H9 (cell line): ENCODE measurements at regions not wholly inside any gene's neighbourhood (a gene's known extent, or its start where the extent isn't known, plus 50 kb on each side); places are given as distances from the start of the nearest gene placed in this dataset.
"Not testable (repeated sequence)": the region's sequence is repeated elsewhere in the genome, so short reads cannot be mapped to it uniquely, and the experiment has no call there.

Source experiments
- DNase-seq: peaks from one replicate; pipeline ENCODE4 v3.0.0-alpha.2; 2017
- H2AFZ ChIP-seq: one replicate; pipeline ENCODE4 v1.6.1; 2013; ENCODE audit warnings: mild to moderate bottlenecking, low read length, control low read depth, moderate library complexity
- H2AK5ac ChIP-seq: 2 replicates; pipeline ENCODE4 v1.6.1; 2013; ENCODE audit warnings: low read length, control low read depth, mixed read lengths; ENCODE audit not compliant: insufficient read length
- H2BK120ac ChIP-seq: one replicate; pipeline ENCODE4 v1.6.1; 2013; ENCODE audit warnings: low read depth, mild to moderate bottlenecking, low read length, control low read depth, inconsistent platforms; ENCODE audit not compliant: poor library complexity, severe bottlenecking
- H2BK12ac ChIP-seq: 2 replicates; pipeline ENCODE4 v1.6.1; 2013; ENCODE audit warnings: low read length, control low read depth, mixed read lengths, low read depth; ENCODE audit not compliant: insufficient read length
- H2BK15ac ChIP-seq: 2 replicates; pipeline ENCODE4 v1.6.1; 2013; ENCODE audit warnings: low read depth, low read length, control low read depth
- H2BK20ac ChIP-seq: one replicate; pipeline ENCODE4 v1.6.1; 2013; ENCODE audit warnings: low read depth, mild to moderate bottlenecking, low read length, control low read depth, inconsistent platforms; ENCODE audit not compliant: poor library complexity, severe bottlenecking
- H2BK5ac ChIP-seq: 2 replicates; pipeline ENCODE4 v1.6.1; 2013; ENCODE audit warnings: low read length, control low read depth, mixed read lengths; ENCODE audit not compliant: insufficient read length
- H3K14ac ChIP-seq: 2 replicates; pipeline ENCODE4 v1.6.1; 2013; ENCODE audit warnings: low read length, control low read depth; ENCODE audit not compliant: insufficient read depth
- H3K18ac ChIP-seq: 2 replicates; pipeline ENCODE4 v1.6.1; 2013; ENCODE audit warnings: low read depth, mild to moderate bottlenecking, mixed read lengths, low read length, control low read depth; ENCODE audit not compliant: insufficient read length
- H3K23ac ChIP-seq: 2 replicates; pipeline ENCODE4 v1.6.1; 2013; ENCODE audit warnings: low read length, control low read depth, mixed read lengths, low read depth; ENCODE audit not compliant: insufficient read length
- H3K23me2 ChIP-seq: 2 replicates; pipeline ENCODE4 v1.6.1; 2013; ENCODE audit warnings: low read depth, mild to moderate bottlenecking, mixed read lengths, low read length, control low read depth; ENCODE audit not compliant: insufficient read length, poor library complexity, severe bottlenecking
- H3K27ac ChIP-seq: 2 replicates; pipeline ENCODE4 v1.5.1; 2013; ENCODE audit warnings: low read length, control low read depth, mixed read lengths, low read depth; ENCODE audit not compliant: insufficient read length
- H3K27me3 ChIP-seq: 2 replicates; pipeline ENCODE4 v1.6.1; 2013; ENCODE audit warnings: low read length, control low read depth, inconsistent platforms; ENCODE audit not compliant: insufficient read depth
- H3K4ac ChIP-seq: 2 replicates; pipeline ENCODE4 v1.6.1; 2013; ENCODE audit warnings: low read depth, mild to moderate bottlenecking, control low read depth, inconsistent platforms, low read length, moderate library complexity
- H3K4me1 ChIP-seq: 2 replicates; pipeline ENCODE4 v1.6.1; 2013; ENCODE audit warnings: low read length, control low read depth, inconsistent platforms; ENCODE audit not compliant: insufficient read depth
- H3K4me2 ChIP-seq: 2 replicates; pipeline ENCODE4 v1.6.1; 2013; ENCODE audit warnings: low read length, control low read depth, mixed read lengths; ENCODE audit not compliant: insufficient read length, insufficient read depth
- H3K56ac ChIP-seq: 2 replicates; pipeline ENCODE4 v1.6.1; 2013; ENCODE audit warnings: low read depth, mild to moderate bottlenecking, mixed read lengths, low read length, control low read depth; ENCODE audit not compliant: insufficient read length
- H3K79me1 ChIP-seq: 2 replicates; pipeline ENCODE4 v1.6.1; 2013; ENCODE audit warnings: low read depth, mild to moderate bottlenecking, moderate library complexity, low read length, control low read depth, inconsistent platforms; ENCODE audit not compliant: insufficient read depth, poor library complexity, severe bottlenecking
- H3K79me2 ChIP-seq: 2 replicates; pipeline ENCODE4 v1.6.1; 2013; ENCODE audit warnings: low read length, control low read depth, inconsistent platforms; ENCODE audit not compliant: insufficient read depth
- H3K9ac ChIP-seq: 2 replicates; pipeline ENCODE4 v1.6.1; 2013; ENCODE audit warnings: low read length, control low read depth, mixed read lengths; ENCODE audit not compliant: insufficient read length; ENCODE audit errors: extremely low read depth
- H3K9me3 ChIP-seq: one replicate; pipeline ENCODE4 v1.6.1; 2013; ENCODE audit warnings: low read depth, low read length, inconsistent platforms; ENCODE audit not compliant: control insufficient read depth
- H3T11ph ChIP-seq: one replicate; pipeline ENCODE4 v1.6.1; 2013; ENCODE audit warnings: mild to moderate bottlenecking, low read length, control low read depth, inconsistent platforms
- H4K20me1 ChIP-seq: one replicate; pipeline ENCODE4 v1.6.1; 2013; ENCODE audit not compliant: control insufficient read depth, insufficient read length, insufficient read depth
- H4K5ac ChIP-seq: 2 replicates; pipeline ENCODE4 v1.6.1; 2013; ENCODE audit warnings: low read depth, mild to moderate bottlenecking, mixed read lengths, low read length, control low read depth; ENCODE audit not compliant: insufficient read length
- H4K8ac ChIP-seq: replicated peaks from 2 replicates; pipeline ENCODE4 v1.6.1; 2013; ENCODE audit warnings: low read length, control low read depth, mixed read lengths, low read depth; ENCODE audit not compliant: insufficient read length
- H4K91ac ChIP-seq: 2 replicates; pipeline ENCODE4 v1.6.1; 2013; ENCODE audit warnings: low read depth, mild to moderate bottlenecking, moderate library complexity, mixed read lengths, low read length, control low read depth; ENCODE audit not compliant: insufficient read length
- H3K27ac Mint-ChIP-seq, 3 experiments: 2 replicates in 2 of 3; 3 replicates in 1 of 3; pipeline ENCODE4 v1.8.0; 2020 to 2021; ENCODE audit warnings: mixed read lengths in 3 of 3, mild to moderate bottlenecking in 1 of 3, moderate library complexity in 1 of 3
- H3K27me3 Mint-ChIP-seq: 2 replicates; pipeline ENCODE4 v1.8.0; 2021; ENCODE audit warnings: low read depth, mild to moderate bottlenecking, moderate library complexity, mixed read lengths
- H3K36me3 Mint-ChIP-seq, 3 experiments: 2 replicates in 2 of 3; 3 replicates in 1 of 3; pipeline ENCODE4 v1.8.0; 2020 to 2021; ENCODE audit warnings: low read depth in 3 of 3, mixed read lengths in 3 of 3; ENCODE audit not compliant: insufficient read depth in 1 of 3
- H3K4me1 Mint-ChIP-seq, 2 experiments: 2 replicates each; pipeline ENCODE4 v1.8.0; 2020; ENCODE audit warnings: mixed read lengths in 2 of 2
- H3K4me3 Mint-ChIP-seq, 2 experiments: 2 replicates in 1 of 2; 3 replicates in 1 of 2; pipeline ENCODE4 v1.8.0; 2020 to 2021; ENCODE audit warnings: mild to moderate bottlenecking in 2 of 2, mixed read lengths in 2 of 2, moderate library complexity in 1 of 2
- H3K9me3 Mint-ChIP-seq, 2 experiments: 2 replicates in 1 of 2; 3 replicates in 1 of 2; pipeline ENCODE4 v1.8.0; 2020; ENCODE audit warnings: mild to moderate bottlenecking in 2 of 2, mixed read lengths in 2 of 2, moderate library complexity in 1 of 2
- CTCF ChIP-seq: fragments of 200-600 bp; sonication (generic); conservative IDR thresholded peaks from 3 replicates; pipeline ENCODE4 v1.8.0; 2021; ENCODE audit warnings: antibody characterized with exemption, mild to moderate bottlenecking
- WGBS: extraction: QIAGEN DNeasy Blood & Tissue Kit; methylation state at CpG from one replicate; pipeline ENCODE4 v1.1.7; 2013; ENCODE audit warnings: missing lambda C conversion rate, low lambda C conversion rate, mixed read lengths; ENCODE audit not compliant: insufficient read length; ENCODE audit errors: extremely low coverage; 5-methylcytosine and 5-hydroxymethylcytosine counted together

GRCh38 chr3:166844329-166844728 lies 535.8 kb downstream of the ZBBX start:
- H3K56ac ChIP-seq: no peak overlapping the region
- no peaks in the 10 kb centered on the region for H3K27me3 Mint-ChIP-seq
- no peak overlapping the region for H2BK12ac ChIP-seq
- no peak overlapping the region for H3K9ac ChIP-seq
- H3K4ac ChIP-seq: no peak overlapping the region
- no peaks in the 10 kb centered on the region for H3K27me3 ChIP-seq
- H4K20me1 ChIP-seq: no peaks in the 10 kb centered on the region
- no peak overlapping the region for H3K27ac Mint-ChIP-seq
- no peaks in the 10 kb centered on the region for H3K23me2 ChIP-seq
- H2BK15ac ChIP-seq: no peak overlapping the region
- H3K27ac ChIP-seq: no peak overlapping the region
- H2AK5ac ChIP-seq: no peak overlapping the region
- H3K4me3 Mint-ChIP-seq: no peak overlapping the region
- H3K4me2 ChIP-seq: no peak overlapping the region
- no peak overlapping the region for H4K5ac ChIP-seq
- H4K8ac ChIP-seq: no peak overlapping the region
- no peak overlapping the region for H2AFZ ChIP-seq
- H3K18ac ChIP-seq: no peak overlapping the region
- no peak overlapping the region for H3T11ph ChIP-seq
- TF ChIP-seq CTCF: no peak
- H3K23ac ChIP-seq: no peak overlapping the region
- no peaks in the 10 kb centered on the region for H3K4me1 ChIP-seq
- H4K91ac ChIP-seq: no peak overlapping the region
- no peak overlapping the region for H3K14ac ChIP-seq
- no peaks in the 10 kb centered on the region for H3K79me2 ChIP-seq
- peaks cover 0 to 3% of the 10 kb centered on the region in 2 experiments; a peak in 2 of 5 replicates for H3K9me3 Mint-ChIP-seq
- H2BK5ac ChIP-seq: no peak overlapping the region
- no peak for DNase-seq
- no peaks in the 10 kb centered on the region for H3K79me1 ChIP-seq
- no peak overlapping the region for H2BK20ac ChIP-seq
- no peaks in the 10 kb centered on the region; a peak in 1 of 7 replicates for H3K36me3 Mint-ChIP-seq
- H3K4me1 Mint-ChIP-seq: no peaks in the 10 kb centered on the region
- H2BK120ac ChIP-seq: no peak overlapping the region
- no peaks in the 10 kb centered on the region for H3K9me3 ChIP-seq

- not testable (repeated sequence) for H3K27me3 Mint-ChIP-seq, H3K56ac ChIP-seq, H3K79me2 ChIP-seq, H3K9ac ChIP-seq, H2BK5ac ChIP-seq, H3K18ac ChIP-seq, H3K4me3 Mint-ChIP-seq, H3K4me1 Mint-ChIP-seq, H3K23ac ChIP-seq, H4K91ac ChIP-seq, H3K27ac Mint-ChIP-seq, H3K36me3 Mint-ChIP-seq, H3K23me2 ChIP-seq, H4K20me1 ChIP-seq, H3T11ph ChIP-seq, H3K9me3 Mint-ChIP-seq, H2BK12ac ChIP-seq, H2AK5ac ChIP-seq, H3K27me3 ChIP-seq, H3K14ac ChIP-seq, H2BK20ac ChIP-seq, H2BK15ac ChIP-seq, H2BK120ac ChIP-seq, H4K8ac ChIP-seq, H3K9me3 ChIP-seq, H3K4me1 ChIP-seq, H3K27ac ChIP-seq, H4K5ac ChIP-seq, H3K4me2 ChIP-seq, H2AFZ ChIP-seq, H3K79me1 ChIP-seq, DNase-seq, H3K4ac ChIP-seq
- no CpG with 5 or more reads among the region's 25 CpGs for WGBS
Measured at GRCh38 chr3:166842784-166843183, 537.3 kb downstream of the ZBBX start.
